ENCODE measurements at regions not wholly inside any gene's neighbourhood (a gene's known extent, or its start where the extent isn't known, plus 50 kb on each side); places are given as distances from the start of the nearest gene placed in this dataset.

GRCh38 chr21:22211943-22212342 lies 1213.7 kb downstream of the NCAM2 start:
- FAIRE-seq (no peak), DNase-seq (ENCODE audit: low read depth, low spot score) (no peak), ATAC-seq (no peak)
- Histone ChIP-seq H3K27me3 (replicated peaks in 1 of 2; ENCODE audit: control insufficient read depth in 2 of 2, insufficient read depth in 2 of 2, low read length in 1 of 2) (no peaks in the 10 kb centered on the region), H2AFZ (ENCODE audit: control insufficient read depth, low read depth, low read length) (no peak overlapping the region), H3K4me1 (ENCODE audit: control insufficient read depth, insufficient read depth, low read length) (no peaks in the 10 kb centered on the region), H3K36me3 (ENCODE audit: control insufficient read depth in 2 of 2, insufficient read depth in 2 of 2, low read length in 1 of 2) (no peaks in the 10 kb centered on the region), H3K79me2 (ENCODE audit: control insufficient read depth, insufficient read depth, low read length) (no peaks in the 10 kb centered on the region), H3K4me3 (no peak overlapping the region), H4K20me1 (ENCODE audit: control insufficient read depth, insufficient read depth) (no peaks in the 10 kb centered on the region), H3K9ac (ENCODE audit: control insufficient read depth, insufficient read depth, low read length) (no peak overlapping the region), H3K9me3 (replicated peaks; ENCODE audit: control insufficient read depth, insufficient read depth, low read length) (no peaks in the 10 kb centered on the region), H3K4me2 (ENCODE audit: control insufficient read depth, insufficient read depth) (no peak overlapping the region), H3K27ac (ENCODE audit: control insufficient read depth, insufficient read depth) (no peak overlapping the region)
- 0% methylated on average over 2 of the region's 2 CpGs for WGBS (ENCODE audit: insufficient coverage, insufficient replicate concordance, low lambda C conversion rate, missing lambda C conversion rate)
- TF ChIP-seq IRF4 (IDR thresholded peaks at IDR 0.05; ENCODE audit: low read depth, low read length) (no peak), BMI1 (IDR thresholded peaks at IDR 0.05; ENCODE audit: borderline replicate concordance) (no peak), BCL11A (IDR thresholded peaks at IDR 0.05; ENCODE audit: low read depth, low read length) (no peak), USF2 (IDR thresholded peaks at IDR 0.05; ENCODE audit: borderline replicate concordance, low read depth, low read length) (no peak), DPF2 (IDR thresholded peaks at IDR 0.05) (no peak), JUNB (IDR thresholded peaks at IDR 0.05) (no peak), ZBTB33 (IDR thresholded peaks at IDR 0.05) (no peak), HDAC6 (IDR thresholded peaks at IDR 0.05; ENCODE audit: unreplicated experiment) (no peak), SMARCA5 (IDR thresholded peaks at IDR 0.05) (no peak), CEBPZ (IDR thresholded peaks at IDR 0.05; ENCODE audit: low read depth, low read length) (no peak), IKZF2 (IDR thresholded peaks at IDR 0.05) (no peak), TCF3 (IDR thresholded peaks at IDR 0.05; ENCODE audit: borderline replicate concordance, insufficient read depth, low read depth, low read length) (no peak), MTA2 (IDR thresholded peaks at IDR 0.05; ENCODE audit: low read depth) (no peak), SUPT20H (IDR thresholded peaks at IDR 0.05; ENCODE audit: borderline replicate concordance, control insufficient read depth, low read depth, low read length) (no peak), RFX5 (IDR thresholded peaks at IDR 0.05; ENCODE audit: low read depth, low read length) (no peak), HDAC2 (IDR thresholded peaks at IDR 0.05) (no peak), E4F1 (IDR thresholded peaks at IDR 0.05; ENCODE audit: borderline replicate concordance, partially characterized antibody) (no peak), IKZF1 (conservative IDR thresholded peaks at IDR 0.05) (no peak), RAD21 (IDR thresholded peaks at IDR 0.05; ENCODE audit: insufficient read depth, low read depth, low read length) (no peak)
- ChIA-PET RAD21 (ENCODE audit: unreplicated experiment) (no interaction called here), SMC1A (ENCODE audit: uncharacterized antibody, unreplicated experiment) (no interaction called here), CTCF (no interaction called here), POLR2A (no interaction called here)
- in situ Hi-C loops (cut with MboI): no loop called here
- intact Hi-C loops (cut with micrococcal nuclease; ENCODE audit: unreplicated experiment): no loop called here
- BruUV-seq (replicated peaks): no TSS peak
